ENCODE measurements at regions not wholly inside any gene's neighbourhood (a gene's known extent, or its start where the extent isn't known, plus 50 kb on each side); places are given as distances from the start of the nearest gene placed in this dataset.

DNA sequence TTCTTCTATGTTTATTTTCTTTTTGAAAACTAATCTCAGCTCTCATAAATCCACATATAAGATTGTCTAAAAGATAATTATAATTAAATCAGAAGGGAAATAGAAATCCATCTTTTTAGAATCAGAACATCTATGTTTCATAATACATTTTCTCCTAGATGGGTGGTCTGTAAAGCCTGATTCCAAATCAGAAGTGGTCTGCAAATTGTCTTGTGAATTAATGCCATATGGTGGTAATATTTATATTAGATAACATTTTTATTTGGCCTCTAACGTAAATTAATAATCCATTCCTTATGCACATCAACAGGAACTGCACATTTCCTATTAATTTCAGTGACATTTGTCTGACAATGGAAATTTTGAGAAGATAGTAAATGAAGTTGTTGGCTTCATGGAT is 52.8 kb upstream of the TBC1D5 start:
- no peak for DNase-seq (ENCODE audit: low read depth)

DNA sequence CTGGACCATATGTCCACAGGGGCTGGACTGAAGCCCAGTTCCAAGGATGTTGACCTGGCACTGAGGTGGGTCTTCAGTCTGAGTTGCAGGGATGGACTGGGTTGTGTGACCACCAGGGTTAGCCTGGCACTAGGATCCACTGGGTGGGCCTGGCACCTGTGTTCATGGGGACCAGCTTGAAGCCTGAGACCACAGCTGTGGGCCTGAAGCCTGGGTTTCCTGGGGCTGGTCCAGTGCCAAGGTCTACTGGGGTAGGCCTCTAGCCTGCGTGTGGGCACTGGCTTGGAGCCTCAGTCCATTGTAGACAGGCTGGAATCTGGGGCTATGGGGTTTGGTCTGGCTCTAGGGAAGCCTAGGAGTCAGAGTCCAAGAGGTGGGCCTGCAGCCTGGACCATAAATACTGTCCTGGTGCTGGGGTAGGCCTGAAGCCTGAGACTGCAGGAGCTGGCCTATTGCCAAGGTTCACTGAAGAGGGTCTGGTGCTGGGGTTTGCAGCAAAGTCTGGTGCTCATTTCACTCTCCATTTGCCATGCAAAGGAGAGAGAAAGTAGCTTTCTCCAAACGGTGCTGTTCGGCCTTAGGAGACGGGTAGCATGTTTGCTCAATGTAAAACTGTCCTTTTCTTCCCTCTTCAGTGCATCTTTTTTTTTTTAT is 51.2 kb upstream of the TBC1D5 start:
- no peak for DNase-seq (ENCODE audit: low read depth)

Measured in stimulated activated CD8-positive, alpha-beta memory T cell treated with anti-CD3 and anti-CD28 coated beads, Interleukin-7, amount 100 ng/mL, for 24 hours (primary cell).